Left lung (tissue), 4 donors: ENCODE measurements at regions not wholly inside any gene's neighbourhood (a gene's known extent, or its start where the extent isn't known, plus 50 kb on each side); places are given as distances from the start of the nearest gene placed in this dataset.

Experiments
- ATAC-seq: fragments of 200-7000 bp; cut with Tn5 transposase; one replicate; pipeline ENCODE4 v1.9.1; 2020; ENCODE audit warnings: moderate library complexity
- DNase-seq, 4 donors: peaks; one replicate each; pipeline ENCODE4 v3.0.0-alpha.2; 2013 to 2020
- H3K27ac ChIP-seq, 2 donors: fragments of 200-600 bp; sonication (generic) in 1 of 2; one replicate each; pipeline versions ENCODE4 v1.5.0 to v1.8.0; 2020 to 2021
- H3K27me3 ChIP-seq, 2 donors: fragments of 200-600 bp; sonication (generic) in 1 of 2; one replicate each; pipeline versions ENCODE4 v1.5.0 to v1.8.0; 2020 to 2021
- H3K36me3 ChIP-seq, 2 donors: fragments of 200-600 bp; sonication (generic) in 1 of 2; one replicate each; pipeline versions ENCODE4 v1.5.0 to v1.8.0; 2020 to 2021
- H3K4me1 ChIP-seq, 2 donors: fragments of 200-600 bp; one replicate each; pipeline ENCODE4 v1.8.0; 2021
- H3K4me3 ChIP-seq, 2 donors: fragments of 200-600 bp; sonication (generic) in 1 of 2; one replicate each; pipeline versions ENCODE4 v1.5.0 to v1.8.0; 2020 to 2021; ENCODE audit warnings: mild to moderate bottlenecking in 1 of 2
- H3K9me3 ChIP-seq, 2 donors: fragments of 200-600 bp; sonication (generic) in 1 of 2; one replicate each; pipeline versions ENCODE4 v1.5.0 to v1.8.0; 2020 to 2021
- CTCF ChIP-seq, 2 donors: fragments of 200-600 bp; sonication (generic) in 1 of 2; IDR thresholded peaks; one replicate each; pipeline versions ENCODE4 v1.5.0 to v1.8.0; 2021; ENCODE audit warnings: antibody characterized with exemption in 2 of 2
- intact Hi-C, 2 donors: fragments of 100-400 bp; cut with DNase I; formaldehyde crosslinking; loops; one replicate each; pipeline versions ENCODE4 v1.11.2 to v1.14.2; 2022
- donor health status: DM: no; HTN: yes; CAD: no.
- donor health status: DM: no; HTN: no; CAD: no.

- DNase-seq: no peak
- Histone ChIP-seq H3K9me3 (no peaks in the 10 kb centered on the region), H3K4me3 (no peak overlapping the region), H3K4me1 (no peaks in the 10 kb centered on the region), H3K27me3 (no peaks in the 10 kb centered on the region), H3K36me3 (no peaks in the 10 kb centered on the region), H3K27ac (no peak overlapping the region)
- intact Hi-C loops: no loop called here
- ATAC-seq: no peak
- no peak for TF ChIP-seq CTCF (IDR thresholded peaks at IDR 0.05)
Observed at GRCh38 chr3:148066802-148067201, 630.9 kb upstream of the AGTR1 start.

GRCh38 chr3:148068466-148068865 is 629.2 kb upstream of the AGTR1 start:
- TF ChIP-seq CTCF (IDR thresholded peaks at IDR 0.05): no peak
- Histone ChIP-seq H3K36me3 (no peaks in the 10 kb centered on the region), H3K4me3 (no peak overlapping the region), H3K27me3 (no peaks in the 10 kb centered on the region), H3K9me3 (no peaks in the 10 kb centered on the region), H3K27ac (no peak overlapping the region), H3K4me1 (no peaks in the 10 kb centered on the region)
- ATAC-seq (no peak), DNase-seq (no peak)
- intact Hi-C loops: no loop called here

- no peak for TF ChIP-seq CTCF (IDR thresholded peaks at IDR 0.05)
Observed at GRCh38 chr3:148070041-148070440, 627.7 kb upstream of the AGTR1 start.

GRCh38 chr3:148073721-148074456 is 623.8 kb upstream of the AGTR1 start:
- no peak for TF ChIP-seq CTCF (IDR thresholded peaks at IDR 0.05)
- Histone ChIP-seq H3K27me3 (no peaks in the 10 kb centered on the region), H3K4me3 (no peak overlapping the region), H3K4me1 (no peaks in the 10 kb centered on the region), H3K9me3 (no peaks in the 10 kb centered on the region), H3K27ac (no peak overlapping the region), H3K36me3 (no peaks in the 10 kb centered on the region)
- DNase-seq (no peak), ATAC-seq (no peak)
- intact Hi-C loops: no loop called here

More at GRCh38 chr3:148070041-148070440, 627.7 kb upstream of the AGTR1 start:
- intact Hi-C loops: no loop called here
- H3K36me3 ChIP-seq: no peaks in the 10 kb centered on the region
- DNase-seq (no peak), ATAC-seq (no peak)
- no peak overlapping the region for H3K4me3 ChIP-seq
- no peaks in the 10 kb centered on the region for H3K4me1 ChIP-seq
- no peaks in the 10 kb centered on the region for H3K9me3 ChIP-seq
- no peaks in the 10 kb centered on the region for H3K27me3 ChIP-seq
- no peak overlapping the region for H3K27ac ChIP-seq

DNA sequence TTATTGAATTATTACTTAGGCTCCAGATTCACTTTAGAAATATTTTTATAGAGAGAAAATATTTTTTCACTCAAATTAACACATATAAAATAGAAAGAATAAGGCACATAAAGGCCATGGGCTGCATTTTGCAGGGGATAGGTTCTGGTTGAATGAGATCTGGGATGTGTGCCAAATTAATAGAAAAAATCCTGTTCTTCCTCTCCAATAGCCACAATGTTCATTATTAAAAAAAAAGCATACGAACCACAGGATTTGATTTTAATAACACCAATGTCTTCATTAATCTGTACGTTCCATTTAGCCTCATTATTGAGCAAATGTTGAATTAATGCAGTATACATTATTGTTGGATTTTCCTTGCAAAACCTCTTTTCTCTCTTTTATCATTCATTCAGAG is 622.8 kb upstream of the AGTR1 start:
- Histone ChIP-seq H3K27ac (no peak overlapping the region), H3K4me1 (no peaks in the 10 kb centered on the region), H3K36me3 (no peaks in the 10 kb centered on the region), H3K4me3 (no peak overlapping the region), H3K27me3 (no peaks in the 10 kb centered on the region), H3K9me3 (no peaks in the 10 kb centered on the region)
- ATAC-seq (no peak), DNase-seq (no peak)
- intact Hi-C loops: no loop called here
- no peak for TF ChIP-seq CTCF (IDR thresholded peaks at IDR 0.05)
